ENCODE measurements at regions not wholly inside any gene's neighbourhood (a gene's known extent, or its start where the extent isn't known, plus 50 kb on each side); places are given as distances from the start of the nearest gene placed in this dataset.

GRCh38 chr12:102760322-102760721, 156.7 kb downstream of the PAH start:
- no peak overlapping the region for H3K27ac ChIP-seq
- TF ChIP-seq ZFX (IDR thresholded peaks at IDR 0.05; ENCODE audit: borderline replicate concordance) (no peak), CTCF (IDR thresholded peaks at IDR 0.05) (no peak)

DNA sequence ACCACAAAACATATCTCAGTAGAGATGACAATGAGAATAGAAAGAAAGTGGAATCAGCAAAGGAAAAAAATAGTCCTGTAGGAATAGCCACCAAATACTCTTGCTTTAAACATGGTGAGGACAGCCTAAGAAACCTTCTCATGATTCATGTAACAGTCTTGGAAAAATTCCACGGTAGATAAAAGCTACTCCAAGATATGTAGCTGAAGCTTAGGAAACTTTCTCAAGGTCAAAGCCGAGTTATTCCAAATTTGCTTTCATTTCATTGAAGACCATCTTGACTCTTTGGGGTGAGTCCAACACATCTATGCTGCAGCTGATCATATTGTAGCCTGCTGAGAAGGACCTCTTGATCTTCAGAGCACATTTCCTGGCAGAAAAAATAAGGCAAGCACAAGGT, 157.6 kb downstream of the PAH start:
- TF ChIP-seq CTCF (IDR thresholded peaks at IDR 0.05): no peak
- H3K27ac ChIP-seq: no peak overlapping the region

DNA sequence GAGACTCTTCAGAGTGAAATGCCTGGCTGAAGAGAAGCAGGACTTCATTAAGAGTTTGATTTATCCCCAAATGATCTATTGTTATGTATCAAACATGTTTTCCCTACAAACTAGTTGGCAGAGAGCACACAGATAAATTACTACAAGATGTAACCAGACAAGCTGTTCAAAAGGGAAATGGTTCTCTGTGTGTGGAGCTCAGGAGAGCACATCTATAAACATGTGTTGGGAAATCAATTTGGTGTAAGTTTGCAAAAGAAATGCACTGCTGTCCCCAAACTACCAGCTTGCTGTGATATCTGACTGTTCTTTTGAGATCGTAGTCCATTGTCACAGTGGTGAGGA, 159.2 kb downstream of the PAH start:
- TF ChIP-seq CTCF (IDR thresholded peaks at IDR 0.05) (no peak), ZFX (IDR thresholded peaks at IDR 0.05; ENCODE audit: borderline replicate concordance) (no peak)
- H3K27ac ChIP-seq: no peak overlapping the region

- TF ChIP-seq ZFX (IDR thresholded peaks at IDR 0.05; ENCODE audit: borderline replicate concordance) (no peak), CTCF (IDR thresholded peaks at IDR 0.05) (no peak)
- no peak overlapping the region for H3K27ac ChIP-seq
Measured at GRCh38 chr12:102757154-102757881, 159.7 kb downstream of the PAH start.

DNA sequence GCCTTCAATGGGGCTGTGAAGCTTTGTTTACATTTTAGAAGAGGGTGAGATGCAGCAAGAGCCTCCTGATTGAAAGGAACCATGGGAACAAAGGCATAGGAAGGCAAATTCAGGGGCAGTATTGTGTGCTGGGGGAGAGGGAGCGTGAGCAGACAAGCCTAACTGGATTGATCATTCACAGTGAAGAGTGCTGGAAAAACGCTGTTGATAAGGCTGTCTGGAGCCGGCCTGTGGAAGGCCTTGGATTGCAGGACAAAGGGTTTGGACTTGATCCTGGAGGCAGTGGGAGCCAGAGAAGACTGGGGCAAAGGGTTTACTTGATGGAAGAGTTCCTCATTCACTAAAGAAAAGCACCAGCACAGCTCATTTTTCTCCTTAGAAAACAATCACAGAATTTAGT, 160.5 kb downstream of the PAH start:
- TF ChIP-seq ZFX (IDR thresholded peaks at IDR 0.05; ENCODE audit: borderline replicate concordance) (no peak), CTCF (IDR thresholded peaks at IDR 0.05) (no peak)
- no peak overlapping the region for H3K27ac ChIP-seq

GRCh38 chr12:102755266-102755665, 161.8 kb downstream of the PAH start:
- no peak overlapping the region for H3K27ac ChIP-seq
- no peak for TF ChIP-seq CTCF (IDR thresholded peaks at IDR 0.05)
- no peak for TF ChIP-seq ZFX (IDR thresholded peaks at IDR 0.05; ENCODE audit: borderline replicate concordance)

GRCh38 chr12:102753802-102754201, 163.2 kb downstream of the PAH start:
- TF ChIP-seq ZFX (IDR thresholded peaks at IDR 0.05; ENCODE audit: borderline replicate concordance) (no peak), CTCF (IDR thresholded peaks at IDR 0.05) (no peak)
- H3K27ac ChIP-seq: no peak overlapping the region
